OCI-LY1 (cell line): ENCODE measurements at regions not wholly inside any gene's neighbourhood (a gene's known extent, or its start where the extent isn't known, plus 50 kb on each side); places are given as distances from the start of the nearest gene placed in this dataset.
"Not testable (repeated sequence)": the region's sequence is repeated elsewhere in the genome, so short reads cannot be mapped to it uniquely, and the experiment has no call there.

Experiments used
- H2AFZ ChIP-seq: fragments of 200-600 bp; sonication (generic), shearing (Covaris generic); 2 replicates; pipeline ENCODE4 v1.6.0; 2014; ENCODE audit warnings: antibody characterized with exemption, mild to moderate bottlenecking, low read length
- H3F3A ChIP-seq: fragments of 200-600 bp; sonication (generic), shearing (Covaris generic); 2 replicates; pipeline ENCODE4 v1.6.0; 2014; ENCODE audit warnings: mild to moderate bottlenecking, antibody characterized with exemption, low read length, moderate library complexity; ENCODE audit not compliant: insufficient read depth
- H3K27ac ChIP-seq: fragments of 200-600 bp; sonication (generic); 2 replicates; pipeline ENCODE4 v1.5.1; 2014; ENCODE audit warnings: low read length, mixed run types, mild to moderate bottlenecking, low read depth; ENCODE audit not compliant: poor library complexity, severe bottlenecking
- H3K27me3 ChIP-seq: fragments of 200-600 bp; sonication (generic); 2 replicates; pipeline ENCODE4 v1.6.0; 2014; ENCODE audit warnings: antibody characterized with exemption, mild to moderate bottlenecking, low read length, moderate library complexity; ENCODE audit not compliant: insufficient read depth
- H3K36me3 ChIP-seq: fragments of 200-600 bp; sonication (generic); 2 replicates; pipeline ENCODE4 v1.6.1; 2014; ENCODE audit warnings: mild to moderate bottlenecking, antibody characterized with exemption, low read length, moderate library complexity, mixed read lengths; ENCODE audit not compliant: insufficient read depth
- H3K4me1 ChIP-seq: fragments of 200-600 bp; sonication (generic); 2 replicates; pipeline ENCODE4 v1.5.1; 2014; ENCODE audit warnings: mild to moderate bottlenecking, low read length, moderate library complexity; ENCODE audit not compliant: insufficient read depth, severe bottlenecking
- H3K4me2 ChIP-seq: fragments of 200-600 bp; sonication (generic), shearing (Covaris generic); 2 replicates; pipeline ENCODE4 v1.6.1; 2014; ENCODE audit warnings: low read length
- H3K4me3 ChIP-seq: fragments of 200-600 bp; sonication (generic); 2 replicates; pipeline ENCODE4 v1.5.1; 2014; ENCODE audit warnings: low read length, low read depth, mild to moderate bottlenecking, mixed read lengths; ENCODE audit not compliant: poor library complexity, severe bottlenecking
- H3K79me2 ChIP-seq: fragments of 200-600 bp; shearing (Covaris generic); 2 replicates; pipeline ENCODE4 v1.6.1; 2016; ENCODE audit warnings: mixed run types, low read length, mixed read lengths; ENCODE audit not compliant: insufficient read depth
- H3K9ac ChIP-seq: fragments of 200-600 bp; sonication (generic), shearing (Covaris generic); 2 replicates; pipeline ENCODE4 v1.6.1; 2014; ENCODE audit warnings: mild to moderate bottlenecking, low read length, mixed read lengths
- H3K9me2 ChIP-seq: fragments of 200-600 bp; sonication (generic), shearing (Covaris generic); 2 replicates; pipeline ENCODE4 v1.6.1; 2014; ENCODE audit warnings: low read depth, mild to moderate bottlenecking, low read length, mixed read lengths
- H3K9me3 ChIP-seq: fragments of 200-600 bp; shearing (Covaris generic); 2 replicates; pipeline ENCODE4 v1.6.1; 2014; ENCODE audit warnings: low read length, mixed read lengths
- H4K20me1 ChIP-seq: fragments of 200-600 bp; sonication (generic), shearing (Covaris generic); 2 replicates; pipeline ENCODE4 v1.6.0; 2016; ENCODE audit warnings: mild to moderate bottlenecking, low read length; ENCODE audit not compliant: insufficient read depth
- CTCF ChIP-seq: fragments of 200-600 bp; sonication (generic), shearing (Covaris generic); IDR thresholded peaks from 2 replicates; pipeline ENCODE4 v1.5.1; 2017; ENCODE audit warnings: mild to moderate bottlenecking, antibody characterized with exemption, low read length, moderate library complexity, mixed read lengths
- EZH2 ChIP-seq: fragments of 200-600 bp; sonication (generic), shearing (Covaris generic); IDR thresholded peaks from 2 replicates; pipeline ENCODE4 v1.8.0; 2017; ENCODE audit warnings: borderline replicate concordance, mixed run types, mild to moderate bottlenecking, antibody characterized with exemption, low read length, moderate library complexity, mixed read lengths

- H3K27ac ChIP-seq, H3K4me2 ChIP-seq, H3K9ac ChIP-seq, H3K36me3 ChIP-seq, H3K27me3 ChIP-seq, H4K20me1 ChIP-seq, H3K9me2 ChIP-seq, H3K4me1 ChIP-seq, H3F3A ChIP-seq, H2AFZ ChIP-seq, H3K79me2 ChIP-seq, H3K4me3 ChIP-seq, H3K9me3 ChIP-seq: not testable (repeated sequence)
These were observed 50.4 kb upstream of the B3GAT2 start for GRCh38 chr6:71007298-71007697.

- H3K9me2 ChIP-seq, result no peaks in the 10 kb centered on the region
- TF ChIP-seq EZH2, result no peak
- TF ChIP-seq CTCF, result no peak
- H3K27me3 ChIP-seq, result no peaks in the 10 kb centered on the region
- H3K9me3 ChIP-seq, result no peaks in the 10 kb centered on the region
- H3K36me3 ChIP-seq, result no peaks in the 10 kb centered on the region
- H3K27ac ChIP-seq, result no peak overlapping the region
- peaks cover 6% of the 10 kb centered on the region for H3K4me1 ChIP-seq
- no peaks in the 10 kb centered on the region for H3K79me2 ChIP-seq
- H3K4me2 ChIP-seq, result peak overlapping the region; percentile 27; the same call in 1 of the 2 replicates
- no peaks in the 10 kb centered on the region for H4K20me1 ChIP-seq
- no peak overlapping the region for H2AFZ ChIP-seq
- no peak overlapping the region for H3K4me3 ChIP-seq
- no peak overlapping the region for H3K9ac ChIP-seq
- no peaks in the 10 kb centered on the region for H3F3A ChIP-seq
These were observed 55.1 kb upstream of the B3GAT2 start for GRCh38 chr6:71011871-71012371.

- H3K36me3 ChIP-seq, result no peaks in the 10 kb centered on the region
- H3K4me3 ChIP-seq, result no peak overlapping the region
- no peak overlapping the region for H3K27ac ChIP-seq
- H3K9me3 ChIP-seq, result no peaks in the 10 kb centered on the region
- no peak overlapping the region for H2AFZ ChIP-seq
- no peak overlapping the region for H3K4me2 ChIP-seq
- H3K4me1 ChIP-seq, result peaks cover 6% of the 10 kb centered on the region
- no peaks in the 10 kb centered on the region for H3K79me2 ChIP-seq
- H3K9ac ChIP-seq, result no peak overlapping the region
- no peaks in the 10 kb centered on the region for H4K20me1 ChIP-seq
- TF ChIP-seq EZH2 (no peak), CTCF (peak; percentile 85)
- H3F3A ChIP-seq, result no peaks in the 10 kb centered on the region
- H3K27me3 ChIP-seq, result no peaks in the 10 kb centered on the region
- no peaks in the 10 kb centered on the region for H3K9me2 ChIP-seq
These were observed 56.1 kb upstream of the B3GAT2 start for GRCh38 chr6:71012866-71013469.

- no peaks in the 10 kb centered on the region for H3K36me3 ChIP-seq
- H3K79me2 ChIP-seq, result no peaks in the 10 kb centered on the region
- no peaks in the 10 kb centered on the region for H4K20me1 ChIP-seq
These were observed 58.5 kb upstream of the B3GAT2 start for GRCh38 chr6:71015392-71015791.

More at GRCh38 chr6:71015392-71015791, 58.5 kb upstream of the B3GAT2 start:
- no peaks in the 10 kb centered on the region for H3K9me3 ChIP-seq
- no peak overlapping the region for H2AFZ ChIP-seq
- H3K27ac ChIP-seq, result no peak overlapping the region
- TF ChIP-seq EZH2, result no peak
- TF ChIP-seq CTCF, result no peak
- H3K9ac ChIP-seq, result no peak overlapping the region
- H3F3A ChIP-seq, result no peaks in the 10 kb centered on the region
- no peak overlapping the region for H3K4me2 ChIP-seq
- H3K4me1 ChIP-seq, result peaks cover 6% of the 10 kb centered on the region
- H3K27me3 ChIP-seq, result no peaks in the 10 kb centered on the region
- no peaks in the 10 kb centered on the region for H3K9me2 ChIP-seq
- H3K4me3 ChIP-seq, result no peak overlapping the region
